ENCODE measurements at regions not wholly inside any gene's neighbourhood (a gene's known extent, or its start where the extent isn't known, plus 50 kb on each side); places are given as distances from the start of the nearest gene placed in this dataset.
"Not testable (repeated sequence)": the region's sequence is repeated elsewhere in the genome, so short reads cannot be mapped to it uniquely, and the experiment has no call there.

GRCh38 chr3:143175940-143176894 is 56.6 kb downstream of the CHST2 start:
- not testable (repeated sequence) for DNase-seq (ENCODE audit: low spot score); H3K27me3 Mint-ChIP-seq; ATAC-seq; H3K4me3 Mint-ChIP-seq
- Mint-ChIP-seq H3K27ac (peak overlapping the region in 1 of 2 donors; percentile 57), H3K36me3 (peaks cover 15% of the 10 kb centered on the region), H3K9me3 (peaks cover 12% of the 10 kb centered on the region), H3K4me1 (ENCODE audit: low read depth in 2 of 2) (peaks cover 39 to 51% of the 10 kb centered on the region in 2 donors)

GRCh38 chr3:143177965-143178364 is 58.4 kb downstream of the CHST2 start:
- H3K4me1 Mint-ChIP-seq (ENCODE audit: low read depth in 2 of 2), result peaks cover 38 to 48% of the 10 kb centered on the region in 2 donors
- not testable (repeated sequence) for DNase-seq (ENCODE audit: low spot score); H3K4me3 Mint-ChIP-seq; ATAC-seq; H3K27ac Mint-ChIP-seq; H3K27me3 Mint-ChIP-seq; H3K9me3 Mint-ChIP-seq
- peaks cover 18% of the 10 kb centered on the region for H3K36me3 Mint-ChIP-seq

DNA sequence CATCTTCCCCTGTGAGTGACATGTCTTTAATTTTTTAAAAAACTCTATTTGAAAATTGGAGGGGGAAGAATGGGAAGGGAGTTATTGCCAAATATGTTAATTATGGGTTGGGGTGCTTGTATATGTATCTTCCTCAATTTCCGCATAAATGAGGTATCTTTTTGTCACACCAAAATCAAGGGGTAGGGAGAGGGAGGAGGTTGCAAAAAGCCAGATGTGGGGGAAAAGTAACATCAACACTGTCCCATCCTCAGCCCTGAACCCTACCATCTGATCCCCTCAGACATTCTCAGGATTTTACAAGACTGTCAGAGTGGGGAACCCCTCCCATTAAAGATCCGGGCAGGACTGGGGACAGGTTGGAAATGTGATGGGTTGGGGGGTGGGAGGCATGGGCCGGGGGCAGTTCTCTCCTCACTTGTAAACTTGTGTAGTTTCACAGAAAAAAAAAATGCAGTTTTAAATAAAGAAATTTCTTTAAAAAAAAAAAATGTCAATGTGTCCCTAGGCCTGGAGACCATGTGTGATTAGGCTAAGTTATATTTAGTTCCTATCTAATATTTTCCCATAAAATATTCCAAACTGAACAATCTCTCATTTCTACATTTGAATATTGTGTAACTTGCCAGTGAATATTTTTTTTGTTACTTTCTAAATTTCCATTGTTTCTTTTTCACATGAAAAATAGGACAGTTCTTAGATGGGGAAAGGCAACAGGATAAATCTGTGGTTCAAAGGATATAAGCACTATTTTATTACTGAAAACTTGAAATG is 59.4 kb downstream of the CHST2 start:
- not testable (repeated sequence) for DNase-seq (ENCODE audit: low spot score); H3K9me3 Mint-ChIP-seq; ATAC-seq; H3K4me3 Mint-ChIP-seq; H3K27me3 Mint-ChIP-seq; H3K36me3 Mint-ChIP-seq
- H3K27ac Mint-ChIP-seq, result peak overlapping the region in 1 of 2 donors; percentile 29
- peaks cover 41 to 50% of the 10 kb centered on the region in 2 donors for H3K4me1 Mint-ChIP-seq (ENCODE audit: low read depth in 2 of 2)

GRCh38 chr3:143179603-143180002 is 60.0 kb downstream of the CHST2 start:
- no peak overlapping the region for H3K4me3 Mint-ChIP-seq
- peak overlapping the region in 1 of 2 donors; percentile 29 for H3K27ac Mint-ChIP-seq
- no peaks in the 10 kb centered on the region for H3K27me3 Mint-ChIP-seq
- ATAC-seq, result no peak
- peaks cover 5% of the 10 kb centered on the region for H3K36me3 Mint-ChIP-seq
- H3K9me3 Mint-ChIP-seq, result no peaks in the 10 kb centered on the region
- H3K4me1 Mint-ChIP-seq (ENCODE audit: low read depth in 2 of 2), result peaks cover 40 to 46% of the 10 kb centered on the region in 2 donors
- no peak for DNase-seq (ENCODE audit: low spot score)

DNA sequence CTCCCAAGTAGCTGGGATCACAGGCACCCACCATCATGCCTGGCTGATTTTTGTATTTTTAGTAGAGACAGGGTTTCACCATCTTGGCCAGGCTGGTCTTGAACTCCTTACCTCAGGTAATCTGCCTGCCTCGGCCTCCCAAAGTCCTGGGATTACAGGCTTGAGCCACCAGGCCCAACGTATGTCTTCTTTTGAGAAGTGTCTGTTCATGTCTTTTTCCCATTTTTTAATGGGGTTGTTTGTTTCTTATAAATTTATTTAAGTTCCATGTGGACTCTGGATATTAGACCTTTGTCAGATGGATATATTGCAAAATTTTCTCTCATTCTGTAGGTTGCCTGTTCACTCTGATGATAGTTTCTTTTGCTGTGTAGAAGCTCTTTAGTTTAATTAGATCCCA is 61.3 kb downstream of the CHST2 start:
- not testable (repeated sequence) for H3K36me3 Mint-ChIP-seq, H3K4me3 Mint-ChIP-seq

GRCh38 chr3:143181977-143182376 is 62.4 kb downstream of the CHST2 start:
- not testable (repeated sequence) for H3K9me3 Mint-ChIP-seq; ATAC-seq; DNase-seq (ENCODE audit: low spot score); H3K27me3 Mint-ChIP-seq; H3K36me3 Mint-ChIP-seq
- Mint-ChIP-seq H3K4me1 (ENCODE audit: low read depth in 2 of 2) (peaks cover 35 to 42% of the 10 kb centered on the region in 2 donors), H3K27ac (peak overlapping the region in 1 of 2 donors; percentile 16), H3K4me3 (peak overlapping the region; percentile 6)

More for the DNA sequence above, 61.3 kb downstream of the CHST2 start:
- not testable (repeated sequence) for DNase-seq (ENCODE audit: low spot score); H3K9me3 Mint-ChIP-seq; ATAC-seq; H3K27me3 Mint-ChIP-seq
- peaks cover 35 to 42% of the 10 kb centered on the region in 2 donors for H3K4me1 Mint-ChIP-seq (ENCODE audit: low read depth in 2 of 2)
- peak overlapping the region in 1 of 2 donors; percentile 16 for H3K27ac Mint-ChIP-seq

DNA sequence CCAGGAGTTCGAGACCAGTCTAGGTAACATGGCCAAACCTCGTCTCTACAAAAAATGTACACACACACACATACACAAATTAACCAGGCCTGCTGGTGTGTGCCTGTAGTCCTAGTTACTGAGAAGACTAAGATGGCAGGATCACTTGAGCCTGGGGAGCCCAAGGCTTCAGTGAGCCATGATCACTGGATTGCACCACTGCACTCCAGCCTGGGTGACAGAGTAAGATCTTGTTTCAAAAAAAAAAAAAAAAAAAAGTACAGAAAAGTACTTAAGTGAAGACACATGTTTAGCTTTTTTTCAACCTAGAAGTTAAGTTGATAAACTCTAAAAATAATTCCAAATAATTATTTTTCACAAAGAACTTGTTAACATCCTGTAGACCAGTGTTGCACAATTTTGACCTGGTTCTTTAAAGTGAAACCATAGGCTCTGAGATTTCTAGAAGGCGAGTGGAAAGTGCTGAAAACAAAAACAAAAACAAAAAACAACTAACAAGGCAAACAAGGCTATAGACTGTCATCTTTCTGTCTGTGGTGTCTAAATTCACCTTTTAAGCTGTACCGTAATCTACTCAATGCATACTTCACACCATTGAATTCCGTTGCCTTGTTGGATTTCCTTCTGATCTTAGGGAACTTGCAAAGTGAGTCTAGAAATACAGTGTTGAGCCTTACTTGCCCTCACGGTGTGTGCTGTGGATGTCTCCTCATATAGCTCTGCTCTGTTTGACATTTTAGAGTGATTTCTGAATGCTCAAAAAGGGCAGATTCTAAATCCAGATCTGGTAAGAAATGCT is 63.5 kb downstream of the CHST2 start:
- peaks cover 5% of the 10 kb centered on the region for H3K36me3 Mint-ChIP-seq
- peak overlapping the region in 1 of 2 donors; percentile 16 for H3K27ac Mint-ChIP-seq
- H3K4me3 Mint-ChIP-seq, result peak overlapping the region; percentile 39
- no peaks in the 10 kb centered on the region for H3K9me3 Mint-ChIP-seq
- DNase-seq (ENCODE audit: low spot score), result no peak
- peaks cover 35 to 42% of the 10 kb centered on the region in 2 donors for H3K4me1 Mint-ChIP-seq (ENCODE audit: low read depth in 2 of 2)
- no peaks in the 10 kb centered on the region for H3K27me3 Mint-ChIP-seq
- ATAC-seq, result peak in 1 of 2 donors; percentile 59

DNA sequence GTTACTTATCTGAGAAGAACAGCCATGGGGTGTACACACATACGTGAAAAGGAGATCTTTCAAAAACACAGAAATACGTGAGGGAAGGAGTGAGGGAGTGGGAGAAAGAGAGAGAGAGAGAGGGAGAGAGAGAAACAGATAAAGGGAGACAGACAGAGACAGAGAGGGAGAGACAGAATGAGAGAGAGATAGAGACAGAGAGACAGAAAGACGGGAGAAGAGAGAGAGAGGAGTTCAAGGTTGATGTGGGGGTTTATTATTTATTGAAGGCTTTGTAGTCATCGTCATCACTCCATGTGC is 64.0 kb downstream of the CHST2 start:
- DNase-seq (ENCODE audit: low spot score) (no peak), ATAC-seq (no peak)
- H3K9me3 Mint-ChIP-seq, result no peaks in the 10 kb centered on the region
- H3K27me3 Mint-ChIP-seq, result no peaks in the 10 kb centered on the region
- H3K36me3 Mint-ChIP-seq, result peaks cover 5% of the 10 kb centered on the region
- peak overlapping the region in 1 of 2 donors; percentile 16 for H3K27ac Mint-ChIP-seq
- H3K4me3 Mint-ChIP-seq, result peak overlapping the region; percentile 39
- H3K4me1 Mint-ChIP-seq (ENCODE audit: low read depth in 2 of 2), result peaks cover 35 to 42% of the 10 kb centered on the region in 2 donors

- H3K27me3 Mint-ChIP-seq, result no peaks in the 10 kb centered on the region
- ATAC-seq, result no peak
- H3K27ac Mint-ChIP-seq, result peak overlapping the region in 1 of 2 donors; percentile 16
- no peak for DNase-seq (ENCODE audit: low spot score)
- H3K36me3 Mint-ChIP-seq, result peaks cover 5% of the 10 kb centered on the region
- peaks cover 35 to 42% of the 10 kb centered on the region in 2 donors for H3K4me1 Mint-ChIP-seq (ENCODE audit: low read depth in 2 of 2)
- no peak overlapping the region for H3K4me3 Mint-ChIP-seq
- no peaks in the 10 kb centered on the region for H3K9me3 Mint-ChIP-seq
Observed at GRCh38 chr3:143184099-143184498, 64.5 kb downstream of the CHST2 start.

DNA sequence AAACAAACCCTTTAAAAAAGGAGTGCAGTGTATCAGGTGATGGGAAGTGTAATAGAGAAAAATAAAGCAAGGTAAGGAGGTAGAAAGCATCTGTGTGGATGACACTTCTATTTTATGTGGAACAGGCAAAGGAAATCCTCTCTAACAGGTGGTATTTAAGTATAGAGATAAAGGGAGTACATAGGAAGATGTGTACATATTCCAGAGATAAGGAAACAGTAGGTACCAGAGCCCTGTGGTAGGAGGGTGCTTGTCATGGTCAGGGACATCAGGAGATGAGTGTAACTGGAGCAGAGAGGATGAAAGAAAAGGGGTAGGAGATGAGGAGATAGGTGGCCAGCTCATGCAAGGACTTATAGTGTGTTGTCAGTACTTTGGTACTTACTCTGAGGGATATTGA is 65.8 kb downstream of the CHST2 start:
- Mint-ChIP-seq H3K4me1 (ENCODE audit: low read depth in 2 of 2) (peaks cover 30 to 36% of the 10 kb centered on the region in 2 donors), H3K27ac (no peak overlapping the region), H3K4me3 (no peak overlapping the region), H3K9me3 (no peaks in the 10 kb centered on the region), H3K27me3 (no peaks in the 10 kb centered on the region), H3K36me3 (peaks cover 5% of the 10 kb centered on the region)
- DNase-seq (ENCODE audit: low spot score) (no peak), ATAC-seq (no peak)

DNA sequence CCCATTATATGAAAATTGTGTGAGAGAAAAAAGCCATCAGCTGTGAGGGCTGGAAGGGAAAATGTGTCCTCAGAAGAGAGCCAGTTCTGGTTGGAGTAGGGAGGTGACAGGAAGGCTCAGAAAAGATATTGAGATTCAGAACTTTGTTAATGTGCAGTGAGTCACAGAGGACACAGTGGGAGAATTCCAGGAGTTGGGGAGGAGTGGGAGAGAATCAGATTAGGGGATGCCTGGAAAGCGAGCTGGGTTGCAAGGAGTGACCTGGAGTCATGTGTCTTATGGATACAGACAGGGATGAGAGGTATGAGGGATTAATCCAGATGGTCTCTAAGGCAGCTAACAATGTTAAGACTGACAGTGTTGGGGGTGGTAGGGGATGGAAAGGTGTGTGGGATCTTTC is 67.5 kb downstream of the CHST2 start:
- peak in 1 of 2 donors; percentile 29 for ATAC-seq
- Mint-ChIP-seq H3K27ac (no peak overlapping the region), H3K36me3 (peaks cover 2% of the 10 kb centered on the region)

GRCh38 chr3:143188881-143189280 is 69.3 kb downstream of the CHST2 start:
- no peak for ATAC-seq
- peaks cover 9% of the 10 kb centered on the region for H3K9me3 Mint-ChIP-seq
- H3K4me1 Mint-ChIP-seq (ENCODE audit: low read depth in 2 of 2), result peaks cover 23 to 27% of the 10 kb centered on the region in 2 donors
- H3K4me3 Mint-ChIP-seq, result no peak overlapping the region
- peaks cover 10% of the 10 kb centered on the region for H3K36me3 Mint-ChIP-seq
- H3K27me3 Mint-ChIP-seq, result no peaks in the 10 kb centered on the region
- H3K27ac Mint-ChIP-seq, result no peak overlapping the region
- no peak for DNase-seq (ENCODE audit: low spot score)

More for the DNA sequence above, 67.5 kb downstream of the CHST2 start:
- H3K9me3 Mint-ChIP-seq, result peaks cover 1% of the 10 kb centered on the region
- no peak for DNase-seq (ENCODE audit: low spot score)
- H3K4me1 Mint-ChIP-seq (ENCODE audit: low read depth in 2 of 2), result peaks cover 30 to 35% of the 10 kb centered on the region in 2 donors
- no peak overlapping the region for H3K4me3 Mint-ChIP-seq
- no peaks in the 10 kb centered on the region for H3K27me3 Mint-ChIP-seq

DNA sequence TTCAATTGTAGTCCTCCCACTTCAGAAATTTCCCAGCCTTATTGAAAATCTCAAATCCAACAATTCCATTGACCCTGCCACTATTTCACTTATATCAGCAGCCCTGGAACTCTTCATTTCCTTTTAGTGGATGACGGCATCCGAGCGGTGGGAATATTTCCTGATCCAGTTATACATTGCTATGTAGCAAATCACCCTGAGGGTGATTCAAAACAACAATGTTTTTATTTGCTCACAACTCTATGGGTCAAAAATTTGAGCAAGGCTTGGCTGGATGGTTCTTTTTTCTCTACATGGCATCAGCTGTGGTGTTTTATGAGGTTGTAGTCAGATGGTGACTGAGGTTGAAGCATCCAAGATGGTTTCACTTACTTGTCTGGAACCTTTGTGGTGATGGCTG is 70.5 kb downstream of the CHST2 start:
- peaks cover 9% of the 10 kb centered on the region for H3K9me3 Mint-ChIP-seq
- DNase-seq (ENCODE audit: low spot score) (no peak), ATAC-seq (no peak)
- no peaks in the 10 kb centered on the region for H3K27me3 Mint-ChIP-seq
- H3K4me3 Mint-ChIP-seq, result no peak overlapping the region
- H3K27ac Mint-ChIP-seq, result no peak overlapping the region
- peaks cover 10% of the 10 kb centered on the region for H3K36me3 Mint-ChIP-seq
- peaks cover 18 to 19% of the 10 kb centered on the region in 2 donors for H3K4me1 Mint-ChIP-seq (ENCODE audit: low read depth in 2 of 2)
